BLaER1 (cell line): ENCODE measurements at regions not wholly inside any gene's neighbourhood (a gene's known extent, or its start where the extent isn't known, plus 50 kb on each side); places are given as distances from the start of the nearest gene placed in this dataset.

Experiments
- H3K27ac ChIP-seq: shearing (Covaris generic); formaldehyde crosslinking; 2 replicates; pipeline ENCODE4 v1.8.1; 2022
- H3K27me3 ChIP-seq: shearing (Covaris generic); formaldehyde crosslinking; 2 replicates; pipeline ENCODE4 v1.8.1; 2022
- H3K36me3 ChIP-seq: shearing (Covaris generic); formaldehyde crosslinking; 2 replicates; pipeline ENCODE4 v1.8.1; 2022
- H3K4me1 ChIP-seq: shearing (Covaris generic); formaldehyde crosslinking; 2 replicates; pipeline ENCODE4 v1.8.1; 2022
- H3K4me2 ChIP-seq: shearing (Covaris generic); formaldehyde crosslinking; 2 replicates; pipeline ENCODE4 v1.8.1; 2022
- H3K4me3 ChIP-seq: shearing (Covaris generic); formaldehyde crosslinking; 2 replicates; pipeline ENCODE4 v1.8.1; 2022
- H3K9ac ChIP-seq: shearing (Covaris generic); formaldehyde crosslinking; 2 replicates; pipeline ENCODE4 v1.8.1; 2022
- H3K9me3 ChIP-seq: shearing (Covaris generic); formaldehyde crosslinking; 2 replicates; pipeline ENCODE4 v1.8.1; 2022
- H4K20me1 ChIP-seq: shearing (Covaris generic); formaldehyde crosslinking; 2 replicates; pipeline ENCODE4 v1.8.1; 2022
- Cebpa-rat ChIP-seq: shearing (Covaris generic); IDR thresholded peaks from 2 replicates; pipeline ENCODE4 v1.8.1; 2022

DNA sequence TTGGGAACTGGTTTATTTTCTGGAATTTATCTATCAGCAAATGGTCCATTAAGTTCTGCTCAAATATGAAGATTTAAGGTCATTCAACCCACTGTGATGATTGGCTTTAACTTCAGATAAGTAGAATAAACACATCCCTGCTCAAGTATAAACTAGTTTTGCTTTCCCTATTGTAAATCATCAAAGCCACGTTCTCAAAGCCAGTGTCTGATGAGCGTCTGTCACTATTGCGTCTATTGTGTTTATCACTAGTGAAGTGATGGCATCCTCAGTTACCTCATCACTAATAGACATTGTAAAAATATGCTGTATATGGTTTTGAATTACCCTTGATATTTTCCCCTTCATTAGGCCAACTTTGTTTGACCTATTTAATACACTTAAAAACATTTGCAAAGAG lies 351.3 kb downstream of the BCAT1 start:
- Histone ChIP-seq H3K36me3 (no peaks in the 10 kb centered on the region), H4K20me1 (no peaks in the 10 kb centered on the region), H3K4me3 (no peak overlapping the region), H3K27ac (no peak overlapping the region), H3K4me1 (peaks cover 30% of the 10 kb centered on the region), H3K9ac (no peak overlapping the region), H3K9me3 (peaks cover 3% of the 10 kb centered on the region; the same call in 1 of the 2 replicates), H3K4me2 (no peak overlapping the region), H3K27me3 (no peaks in the 10 kb centered on the region)
- no peak for TF ChIP-seq Cebpa-rat

DNA sequence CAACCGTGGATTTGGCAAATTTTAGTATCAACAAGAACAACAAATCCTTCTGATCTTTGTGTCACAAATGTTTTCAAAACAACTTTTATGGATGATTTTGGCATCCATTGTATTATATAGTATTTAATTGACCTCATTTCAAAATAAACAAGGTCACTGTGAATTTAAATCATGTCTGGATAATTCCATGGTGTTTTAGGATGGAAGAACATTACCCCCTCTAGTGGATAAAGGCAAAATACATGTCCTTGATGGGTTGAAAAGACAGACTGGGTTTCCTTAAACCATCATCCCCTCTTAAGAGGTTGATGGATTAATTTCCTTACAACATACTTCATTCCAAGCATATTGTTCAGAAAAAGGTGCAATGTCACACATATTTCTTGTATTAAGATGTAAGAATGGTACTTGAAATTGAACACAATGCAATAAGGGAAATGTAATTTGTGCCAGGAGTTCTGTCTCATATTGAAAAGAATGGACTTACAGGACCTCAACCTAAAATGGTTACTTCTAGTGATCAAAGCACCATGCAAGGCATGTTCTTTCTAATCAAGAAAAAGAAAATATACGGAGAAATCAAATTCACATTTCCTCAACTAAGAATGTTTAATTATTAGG lies 352.0 kb downstream of the BCAT1 start:
- H3K27me3 ChIP-seq, result no peaks in the 10 kb centered on the region
- no peak overlapping the region for H3K4me2 ChIP-seq
- H3K36me3 ChIP-seq, result no peaks in the 10 kb centered on the region
- no peak for TF ChIP-seq Cebpa-rat
- no peaks in the 10 kb centered on the region for H3K9me3 ChIP-seq
- no peaks in the 10 kb centered on the region for H4K20me1 ChIP-seq
- H3K9ac ChIP-seq, result no peak overlapping the region
- no peak overlapping the region for H3K27ac ChIP-seq
- H3K4me3 ChIP-seq, result no peak overlapping the region
- H3K4me1 ChIP-seq, result peaks cover 30% of the 10 kb centered on the region

DNA sequence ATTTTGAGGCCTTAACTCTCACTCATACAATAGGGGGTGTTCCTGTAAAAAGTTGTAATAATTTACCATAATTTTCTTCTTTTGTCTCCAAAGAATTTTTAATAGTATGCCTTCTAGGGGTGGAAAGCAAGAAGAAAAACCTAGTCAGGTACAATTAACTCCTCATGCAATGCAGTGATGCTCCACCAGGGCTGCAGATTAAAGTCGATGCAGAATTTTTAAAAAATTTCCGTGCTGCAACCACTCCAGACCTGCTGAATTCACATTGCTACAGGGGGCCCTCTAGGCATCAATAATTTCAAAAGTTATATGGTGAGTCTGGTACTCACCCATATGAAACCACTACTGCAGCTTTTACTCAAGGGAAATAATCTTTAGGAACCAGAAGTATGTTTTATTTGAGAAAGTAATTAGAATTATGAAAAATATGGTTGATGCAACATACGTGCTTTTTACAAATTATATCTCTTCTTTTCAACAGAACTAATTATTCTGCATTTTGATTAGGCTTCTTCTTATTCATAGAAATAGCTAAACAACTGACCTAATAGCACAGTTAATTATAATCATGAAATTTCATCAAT lies 353.2 kb downstream of the BCAT1 start:
- no peaks in the 10 kb centered on the region for H4K20me1 ChIP-seq

DNA sequence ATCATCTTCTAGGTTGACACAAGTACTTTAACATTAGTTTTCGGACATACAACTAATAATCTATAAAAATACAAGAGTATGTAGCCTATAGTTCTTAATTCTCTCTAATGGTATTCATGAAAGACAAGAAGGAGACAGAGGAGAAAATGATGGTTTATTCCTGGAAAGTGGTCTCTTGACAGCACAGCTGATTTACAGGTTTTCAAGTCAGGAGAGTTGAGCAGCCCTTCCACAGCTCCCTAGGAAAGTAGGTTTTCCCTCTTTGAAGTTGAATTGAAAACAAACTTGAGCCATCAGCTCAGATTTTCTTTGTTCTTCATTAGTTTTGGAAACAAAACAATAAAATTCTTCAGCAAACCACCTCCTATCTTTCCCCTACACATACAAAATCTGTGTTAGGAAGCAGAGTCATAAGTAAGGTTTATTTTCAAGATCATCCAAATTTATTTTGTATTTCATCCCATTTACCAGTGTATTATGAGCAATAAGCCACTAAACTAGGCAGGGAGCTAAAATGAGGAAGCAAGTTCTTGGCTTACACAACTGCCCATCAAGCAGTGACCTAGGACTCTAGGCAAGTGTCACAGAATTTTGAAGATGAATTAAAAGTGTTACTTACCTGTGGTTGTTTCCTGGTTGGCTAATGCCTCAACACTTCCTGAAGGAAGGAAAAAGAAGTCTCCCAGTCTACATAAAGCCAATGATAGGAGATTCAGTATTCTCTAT lies 357.0 kb downstream of the BCAT1 start:
- no peak for TF ChIP-seq Cebpa-rat
- no peak overlapping the region for H3K27ac ChIP-seq
- no peaks in the 10 kb centered on the region for H3K4me1 ChIP-seq
- H3K4me2 ChIP-seq, result no peak overlapping the region
- no peaks in the 10 kb centered on the region for H3K36me3 ChIP-seq
- H3K9me3 ChIP-seq, result no peaks in the 10 kb centered on the region
- no peaks in the 10 kb centered on the region for H3K27me3 ChIP-seq
- no peaks in the 10 kb centered on the region for H4K20me1 ChIP-seq
- H3K9ac ChIP-seq, result no peak overlapping the region
- no peak overlapping the region for H3K4me3 ChIP-seq

More for the DNA sequence above, 353.2 kb downstream of the BCAT1 start:
- Histone ChIP-seq H3K4me2 (no peak overlapping the region), H3K27me3 (no peaks in the 10 kb centered on the region), H3K36me3 (no peaks in the 10 kb centered on the region), H3K27ac (no peak overlapping the region), H3K9me3 (no peaks in the 10 kb centered on the region), H3K9ac (no peak overlapping the region), H3K4me1 (peaks cover 18% of the 10 kb centered on the region), H3K4me3 (no peak overlapping the region)
- TF ChIP-seq Cebpa-rat, result no peak

DNA sequence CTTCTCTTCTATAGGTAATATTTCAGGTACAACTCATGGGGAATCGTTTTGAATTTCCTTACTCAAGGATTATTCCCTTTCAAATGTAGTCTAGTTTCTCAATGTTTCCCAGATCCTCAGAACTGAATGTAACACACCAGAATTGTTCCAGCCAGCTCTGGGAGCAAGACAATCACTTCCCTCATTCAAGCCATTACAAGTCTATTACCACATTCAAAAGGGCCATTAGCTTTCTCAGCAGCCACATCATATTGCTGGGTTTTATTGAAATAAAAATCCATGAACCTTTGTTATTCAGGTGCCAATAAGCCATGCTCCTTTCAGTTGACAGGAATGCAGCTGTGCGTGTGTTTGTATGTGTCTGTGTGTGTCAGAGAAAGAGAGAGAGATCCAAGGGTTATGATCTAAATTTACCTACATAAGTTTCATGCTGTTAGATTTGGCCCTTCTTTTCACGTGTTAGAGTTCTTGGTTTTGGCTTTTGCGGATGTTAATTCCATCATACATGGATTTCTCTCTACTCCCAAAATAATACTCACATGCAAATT lies 357.7 kb downstream of the BCAT1 start:
- no peak overlapping the region for H3K9ac ChIP-seq

DNA sequence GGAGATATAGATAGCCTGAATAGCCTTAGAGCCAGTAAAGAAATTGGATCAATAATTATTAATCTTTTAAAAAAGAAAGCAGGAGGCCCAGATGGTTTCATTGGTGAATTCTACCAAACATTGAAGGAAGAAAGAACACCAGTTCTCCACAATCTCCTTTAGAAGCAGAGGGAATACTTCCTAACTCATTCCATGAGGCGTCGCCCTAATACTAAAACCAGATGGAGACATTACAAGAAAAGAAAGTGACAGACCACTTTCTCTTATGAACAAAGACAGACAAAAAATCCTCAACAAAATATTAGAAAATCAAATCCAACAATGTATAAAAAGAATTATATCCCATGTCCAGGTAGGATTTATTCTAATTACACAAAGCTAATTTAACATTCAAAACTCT lies 362.6 kb downstream of the BCAT1 start:
- Histone ChIP-seq H3K4me3 (no peak overlapping the region), H3K4me1 (no peaks in the 10 kb centered on the region), H4K20me1 (no peaks in the 10 kb centered on the region), H3K9ac (no peak overlapping the region), H3K27ac (no peak overlapping the region), H3K4me2 (no peak overlapping the region), H3K36me3 (no peaks in the 10 kb centered on the region), H3K9me3 (peaks cover 4% of the 10 kb centered on the region; the same call in 1 of the 2 replicates), H3K27me3 (no peaks in the 10 kb centered on the region)
- TF ChIP-seq Cebpa-rat, result no peak

More for the DNA sequence above, 357.7 kb downstream of the BCAT1 start:
- no peak overlapping the region for H3K4me2 ChIP-seq
- H3K27ac ChIP-seq, result no peak overlapping the region
- no peaks in the 10 kb centered on the region for H3K4me1 ChIP-seq
- no peaks in the 10 kb centered on the region for H3K27me3 ChIP-seq
- H3K36me3 ChIP-seq, result no peaks in the 10 kb centered on the region
- no peaks in the 10 kb centered on the region for H3K9me3 ChIP-seq
- no peak for TF ChIP-seq Cebpa-rat
- no peak overlapping the region for H3K4me3 ChIP-seq
- no peaks in the 10 kb centered on the region for H4K20me1 ChIP-seq

DNA sequence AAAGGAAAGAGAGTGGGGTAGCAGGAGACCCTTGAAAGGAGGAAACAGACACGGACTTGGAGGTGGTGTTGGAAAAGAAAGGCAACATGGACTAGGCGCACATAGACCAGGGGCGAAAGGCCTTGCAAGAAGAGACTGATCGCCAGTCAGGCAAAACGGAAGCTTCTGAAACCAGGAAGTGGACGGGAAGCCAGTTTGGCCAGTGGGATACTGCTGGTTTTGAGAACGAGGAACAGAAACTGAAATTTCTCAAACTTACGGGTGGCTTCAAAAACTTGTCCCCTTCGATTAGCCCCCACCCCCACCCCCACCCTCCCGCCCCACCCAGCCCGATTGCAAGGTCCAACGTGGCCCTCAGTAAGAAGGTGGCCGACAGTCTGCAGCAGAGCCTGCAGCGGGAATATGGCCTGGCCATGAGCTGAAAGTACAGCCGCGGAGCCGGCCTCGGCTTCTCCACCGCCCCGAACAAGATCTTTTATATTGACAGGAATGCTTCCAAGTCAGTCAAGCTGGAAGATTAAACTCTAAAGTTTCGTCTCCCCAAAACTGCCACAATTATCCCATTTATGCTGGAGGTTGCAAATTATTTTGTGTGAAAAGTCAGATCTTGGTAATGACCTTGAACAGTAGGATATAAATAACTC lies 364.7 kb downstream of the BCAT1 start:
- no peak overlapping the region for H3K4me3 ChIP-seq
- H4K20me1 ChIP-seq, result no peaks in the 10 kb centered on the region
- no peaks in the 10 kb centered on the region for H3K36me3 ChIP-seq
- peak overlapping the region; percentile 25 for H3K4me2 ChIP-seq
- H3K27me3 ChIP-seq, result no peaks in the 10 kb centered on the region
- no peaks in the 10 kb centered on the region for H3K4me1 ChIP-seq
- H3K27ac ChIP-seq, result no peak overlapping the region
- H3K9me3 ChIP-seq, result peaks cover 11% of the 10 kb centered on the region; the same call in 1 of the 2 replicates
- H3K9ac ChIP-seq, result no peak overlapping the region
- TF ChIP-seq Cebpa-rat, result no peak

DNA sequence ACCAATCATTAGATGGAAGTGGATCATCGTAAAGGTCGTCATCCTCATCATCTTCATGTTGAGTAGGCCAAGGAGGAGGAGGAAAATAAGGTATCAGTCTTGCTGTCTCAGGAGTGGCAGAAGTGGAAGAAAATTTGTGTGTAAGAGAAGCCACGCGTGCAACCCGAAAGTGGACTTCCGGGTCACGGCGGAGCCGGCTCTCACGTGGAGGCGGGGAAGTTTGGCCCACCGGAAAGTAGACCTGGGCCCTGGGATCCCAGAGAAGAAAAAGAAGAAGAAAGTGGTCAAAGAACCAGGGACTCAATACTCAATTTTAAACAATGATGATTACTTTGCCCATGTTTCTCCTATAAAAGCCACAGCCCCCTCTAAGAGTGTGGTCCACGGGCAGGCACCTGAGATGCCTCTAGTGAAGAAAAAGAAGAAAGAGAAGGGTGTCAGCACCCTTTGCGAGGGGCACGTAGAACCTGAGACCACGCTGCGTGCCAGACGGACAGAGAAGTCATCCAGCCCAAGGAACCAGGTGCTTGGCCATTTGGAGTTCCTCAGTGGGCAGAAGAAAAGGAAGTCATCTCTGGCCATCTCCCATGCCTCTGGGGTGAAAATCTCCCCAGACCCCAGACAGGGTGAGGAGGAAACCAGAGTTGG lies 365.8 kb downstream of the BCAT1 start:
- Histone ChIP-seq H4K20me1 (no peaks in the 10 kb centered on the region), H3K36me3 (no peaks in the 10 kb centered on the region), H3K4me3 (no peak overlapping the region), H3K4me2 (no peak overlapping the region), H3K4me1 (no peaks in the 10 kb centered on the region), H3K9ac (no peak overlapping the region), H3K9me3 (peaks cover 11% of the 10 kb centered on the region; the same call in 1 of the 2 replicates), H3K27ac (no peak overlapping the region), H3K27me3 (no peaks in the 10 kb centered on the region)
- no peak for TF ChIP-seq Cebpa-rat

DNA sequence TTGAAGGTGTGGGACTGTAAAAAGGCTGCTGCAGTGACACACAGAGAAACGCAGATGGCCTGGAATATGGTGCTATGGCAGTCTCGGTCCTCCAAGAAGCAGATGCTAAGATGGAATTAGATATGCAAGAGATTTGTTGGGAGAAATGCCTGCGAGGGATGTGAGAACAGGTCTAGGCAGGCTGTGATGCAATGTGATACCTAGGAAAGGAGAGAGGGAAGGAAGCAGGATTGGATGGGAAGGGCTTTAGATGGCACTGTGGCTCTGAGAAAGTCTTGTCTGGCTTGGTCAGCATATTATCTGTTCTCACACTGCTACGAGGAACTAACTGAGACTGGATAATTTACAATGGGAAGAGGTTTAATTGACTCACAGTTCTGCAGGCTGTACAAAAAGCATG lies 374.4 kb downstream of the BCAT1 start:
- Histone ChIP-seq H4K20me1 (no peaks in the 10 kb centered on the region), H3K4me3 (no peak overlapping the region), H3K4me2 (no peak overlapping the region), H3K4me1 (no peaks in the 10 kb centered on the region), H3K27ac (no peak overlapping the region), H3K36me3 (no peaks in the 10 kb centered on the region), H3K27me3 (no peaks in the 10 kb centered on the region), H3K9ac (no peak overlapping the region), H3K9me3 (peaks cover under 1% of the 10 kb centered on the region; the same call in 1 of the 2 replicates)
- TF ChIP-seq Cebpa-rat, result no peak
